OCI-LY7 (cell line): ENCODE measurements at regions not wholly inside any gene's neighbourhood (a gene's known extent, or its start where the extent isn't known, plus 50 kb on each side); places are given as distances from the start of the nearest gene placed in this dataset.

ENCODE experiments used
- CTCF ChIP-seq: fragments of 200-600 bp; sonication (generic); conservative IDR thresholded peaks from 2 replicates; pipeline ENCODE4 v1.5.1; 2014; ENCODE audit warnings: mild to moderate bottlenecking, antibody characterized with exemption, low read length, moderate library complexity, mixed read lengths
- EZH2phosphoT487 ChIP-seq: fragments of 200-600 bp; sonication (generic); IDR thresholded peaks from 2 replicates; pipeline ENCODE4 v1.6.1; 2018; ENCODE audit warnings: low read depth, borderline replicate concordance, mild to moderate bottlenecking, mixed run types, antibody characterized with exemption, low read length, moderate library complexity, mixed read lengths

GRCh38 chrX:145099204-145099603 is 148.1 kb upstream of the SPANXN1 start:
- TF ChIP-seq CTCF, result no peak
- no peak for TF ChIP-seq EZH2phosphoT487
